Activated CD4-positive, alpha-beta T cell treated with anti-CD3 and anti-CD28 coated beads, Interleukin-2, amount 50 U/mL, for 48 hours (primary cell): ENCODE measurements at regions not wholly inside any gene's neighbourhood (a gene's known extent, or its start where the extent isn't known, plus 50 kb on each side); places are given as distances from the start of the nearest gene placed in this dataset.
"Not testable (repeated sequence)": the region's sequence is repeated elsewhere in the genome, so short reads cannot be mapped to it uniquely, and the experiment has no call there.

Experiments
- DNase-seq, 2 experiments: peaks; one replicate each; pipeline ENCODE4 v3.0.0-alpha.2; 2020

DNA sequence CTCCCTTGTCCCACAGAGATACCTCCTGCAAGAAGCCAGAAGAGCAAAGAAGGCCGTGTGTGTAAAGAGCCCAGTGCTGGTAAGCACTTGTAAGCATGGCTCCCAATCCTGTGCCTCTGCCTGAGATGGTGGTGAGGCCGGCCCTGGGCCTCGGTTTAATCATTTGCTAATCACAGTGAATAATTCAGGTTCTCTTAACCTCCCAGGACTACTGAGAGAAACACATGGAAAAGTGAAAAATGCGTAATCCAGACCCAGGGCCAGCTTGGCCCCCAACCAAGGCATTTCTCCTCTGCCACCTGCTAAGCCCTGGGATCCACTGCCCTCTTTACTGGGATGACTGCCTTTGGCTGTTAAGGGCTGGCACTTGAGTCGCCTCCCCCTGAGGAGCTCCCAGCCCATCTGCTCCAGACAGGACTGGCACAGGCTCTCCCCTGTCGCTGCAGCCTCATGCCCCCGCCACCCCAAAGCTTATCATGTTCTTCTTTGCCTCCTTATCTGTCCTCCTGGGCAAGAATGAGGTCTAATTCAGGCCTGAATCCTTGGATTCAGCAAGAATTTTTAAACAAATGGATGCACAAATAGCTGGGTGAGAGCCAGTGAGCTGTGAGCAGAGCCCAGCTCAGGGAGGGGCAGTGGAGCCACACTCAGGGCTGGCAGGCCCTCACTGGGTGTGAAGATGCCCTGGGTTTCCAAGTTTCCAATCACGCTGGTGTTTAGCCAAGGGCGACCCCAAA is 193.9 kb upstream of the HS6ST1 start:
- no peak for DNase-seq

DNA sequence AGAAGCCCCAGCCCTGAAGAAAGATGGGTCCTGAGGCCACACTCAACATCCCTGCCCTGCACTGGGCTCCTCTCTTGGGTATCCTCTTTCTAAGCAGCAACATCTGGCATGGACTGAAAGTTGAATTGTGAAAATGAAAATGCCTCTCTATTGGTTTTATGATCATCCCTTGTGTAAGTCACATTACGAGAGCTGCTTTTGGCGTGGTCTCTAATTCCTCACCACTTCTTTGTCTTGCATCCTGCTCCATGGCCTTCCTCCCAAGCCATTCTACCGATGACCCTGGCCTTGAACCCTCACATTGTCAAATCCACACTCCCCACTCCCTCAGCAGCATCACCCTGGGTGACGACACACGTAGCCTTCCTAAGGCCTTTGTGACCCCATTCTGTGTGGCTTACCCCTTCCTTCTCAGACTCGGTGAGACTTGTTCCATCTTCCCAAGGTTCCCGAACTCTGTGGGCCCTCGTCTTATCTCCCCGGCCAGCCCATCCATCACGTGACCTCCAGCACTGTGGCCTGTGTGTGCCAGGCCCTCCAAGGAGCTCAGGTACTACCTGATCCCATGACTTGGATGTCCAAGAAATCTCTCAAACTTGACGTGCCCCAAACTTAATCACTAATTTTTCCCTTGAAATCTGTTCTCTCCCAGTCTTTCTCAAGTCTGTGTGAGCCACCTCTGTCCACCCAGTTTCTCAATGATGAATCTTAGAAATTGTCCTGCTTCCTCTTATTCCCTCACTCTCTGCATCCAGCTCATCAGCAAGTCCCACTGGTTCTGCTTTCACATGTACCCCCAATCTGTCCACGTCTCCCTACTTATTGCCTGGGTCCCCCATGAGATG is 194.7 kb upstream of the HS6ST1 start:
- no peak for DNase-seq

DNA sequence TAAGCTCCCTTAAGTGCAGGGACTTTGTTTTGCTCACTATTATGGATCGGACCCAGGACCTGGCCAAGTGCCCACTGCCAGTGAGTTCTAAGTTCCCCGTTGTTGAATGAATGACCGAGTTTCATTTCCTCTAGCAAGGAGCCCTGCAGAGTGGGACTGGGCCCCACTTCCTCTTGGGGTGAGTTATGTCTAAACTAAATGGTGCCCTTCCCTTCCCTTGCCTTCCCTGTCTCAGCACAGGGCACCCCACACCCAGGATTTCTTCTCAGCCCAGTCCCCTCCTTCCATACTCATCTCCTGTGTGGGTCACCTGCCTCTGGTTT is 195.3 kb upstream of the HS6ST1 start:
- DNase-seq, result no peak

DNA sequence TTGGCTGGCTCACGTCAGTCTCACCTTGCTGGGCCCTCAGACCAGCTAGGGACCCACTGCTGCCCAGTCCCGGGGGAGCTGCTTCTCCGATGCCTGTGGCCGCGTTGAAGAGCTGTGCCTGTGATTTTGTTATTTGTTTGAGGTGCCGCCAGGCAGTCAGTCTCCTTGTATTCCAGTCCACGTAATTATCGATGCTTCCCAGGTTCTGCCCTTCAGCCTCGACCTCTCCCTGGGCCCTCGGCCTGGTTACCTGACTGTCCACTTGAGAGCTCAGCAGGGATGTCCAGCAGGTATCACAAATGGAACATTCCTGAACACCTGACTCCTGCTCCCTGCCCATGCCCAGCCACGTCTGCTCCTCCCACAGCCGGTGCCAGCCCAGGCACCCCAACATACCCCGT is 195.9 kb upstream of the HS6ST1 start:
- DNase-seq, result no peak

DNA sequence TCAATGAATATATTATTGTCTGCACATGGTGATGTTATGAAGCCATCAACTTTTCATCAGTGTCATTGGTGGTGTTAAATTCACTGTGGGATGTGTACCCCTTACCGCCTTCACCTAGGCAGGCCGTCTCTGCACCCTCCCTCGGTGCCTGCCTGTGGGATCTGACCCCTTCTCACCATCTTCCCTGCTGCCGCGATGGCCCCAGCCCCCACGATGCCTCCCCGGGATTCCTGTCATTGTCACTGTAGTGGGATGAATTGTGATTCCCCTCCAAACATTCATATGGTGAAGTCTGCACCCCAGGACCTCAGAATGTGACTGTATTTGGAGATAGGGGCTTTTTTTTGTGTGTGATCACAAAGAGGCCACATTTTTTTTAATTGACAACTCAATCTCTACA is 198.3 kb upstream of the HS6ST1 start:
- no peak for DNase-seq

DNA sequence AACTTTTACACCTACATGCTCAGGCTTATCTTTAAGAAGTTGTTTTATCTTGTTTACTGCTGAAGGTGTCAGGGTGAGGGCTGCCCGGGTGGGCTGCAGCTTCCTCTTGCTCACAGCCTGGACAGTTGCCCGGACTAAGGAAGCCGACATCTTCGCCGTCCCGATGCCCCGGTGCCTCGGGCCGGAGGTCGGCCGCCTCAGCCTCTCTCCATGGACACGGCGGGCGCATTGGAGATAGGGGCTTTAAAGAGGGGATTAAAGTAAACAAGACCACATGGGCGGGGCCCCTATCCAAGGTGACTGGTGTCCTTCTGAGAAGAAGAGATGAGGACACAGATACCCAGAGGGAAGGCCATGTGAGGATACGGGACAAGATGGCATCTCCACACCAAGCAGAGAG is 200.4 kb upstream of the HS6ST1 start:
- not testable (repeated sequence) for DNase-seq

DNA sequence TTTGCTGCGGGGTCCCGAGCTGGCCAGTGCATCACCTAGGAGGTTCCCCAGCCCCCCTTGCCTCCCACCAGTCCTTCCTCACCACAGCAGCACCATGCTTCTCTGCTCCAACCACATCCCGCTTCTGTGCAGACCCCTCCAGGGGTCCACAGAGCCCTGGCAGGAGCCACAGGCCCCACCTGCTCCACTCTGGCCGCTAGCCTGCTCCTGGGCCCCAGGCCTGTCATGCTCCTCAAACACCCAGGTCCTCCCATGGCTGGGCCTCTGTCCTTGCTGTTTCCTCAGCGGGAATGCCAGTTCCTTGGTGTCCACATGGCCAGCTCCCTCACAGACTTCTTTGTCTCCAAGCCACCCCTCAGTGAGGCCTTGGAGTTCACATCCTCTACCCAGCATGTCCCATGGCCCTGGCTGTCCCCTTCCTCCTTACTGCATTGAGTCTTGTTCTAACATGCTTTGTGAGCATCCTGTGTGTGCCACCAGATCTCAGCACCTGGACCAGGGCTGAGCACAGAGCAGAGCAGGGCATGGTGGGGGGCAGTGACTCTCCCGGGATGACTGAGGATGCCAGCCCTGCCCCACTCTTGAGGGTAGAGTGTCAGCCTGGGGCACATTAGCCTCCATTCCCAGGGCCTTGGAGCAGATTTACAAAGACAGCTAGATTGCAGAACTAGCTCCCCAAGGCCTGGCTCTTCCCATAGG is 201.0 kb upstream of the HS6ST1 start:
- DNase-seq, result no peak

DNA sequence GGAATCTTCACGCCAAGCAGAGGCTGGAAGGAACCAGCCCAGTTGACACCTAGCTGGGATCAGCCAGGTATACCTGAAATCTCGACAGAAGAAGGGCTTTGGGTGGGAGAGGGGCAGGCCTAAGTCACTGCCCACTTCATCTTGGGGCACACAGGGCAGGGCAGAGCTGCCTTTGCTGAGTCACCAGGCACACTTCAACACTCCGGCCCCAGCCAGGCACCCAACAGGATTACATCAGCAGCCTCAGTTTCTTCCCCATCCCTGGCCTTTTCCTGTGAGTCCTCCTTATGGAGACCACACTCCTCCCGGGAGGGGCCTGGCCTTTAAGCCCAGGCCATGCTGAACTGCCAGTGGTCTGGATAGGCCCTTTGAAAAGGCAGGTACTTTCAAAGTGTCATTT is 201.7 kb upstream of the HS6ST1 start:
- DNase-seq, result no peak

DNA sequence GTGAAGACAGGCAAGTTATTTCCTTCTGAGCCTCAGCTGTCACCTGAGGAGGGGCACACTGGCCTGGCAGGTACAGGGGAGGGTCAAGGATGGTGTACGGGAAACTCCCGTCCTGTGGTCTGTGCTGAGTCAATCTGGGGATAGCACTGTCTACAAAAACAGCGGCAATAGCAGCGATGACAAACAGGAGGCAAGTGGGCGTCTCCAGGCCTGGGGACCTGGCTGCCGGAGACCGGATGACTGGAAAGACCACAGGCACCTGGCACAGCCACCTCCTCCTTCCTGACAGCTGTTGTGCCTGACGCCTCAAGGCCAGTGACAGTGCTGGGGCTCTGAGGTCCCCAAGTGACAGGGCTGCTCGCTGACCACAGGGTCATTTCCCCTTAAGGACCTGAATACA is 202.1 kb upstream of the HS6ST1 start:
- DNase-seq, result peak; percentile 42 to 50

DNA sequence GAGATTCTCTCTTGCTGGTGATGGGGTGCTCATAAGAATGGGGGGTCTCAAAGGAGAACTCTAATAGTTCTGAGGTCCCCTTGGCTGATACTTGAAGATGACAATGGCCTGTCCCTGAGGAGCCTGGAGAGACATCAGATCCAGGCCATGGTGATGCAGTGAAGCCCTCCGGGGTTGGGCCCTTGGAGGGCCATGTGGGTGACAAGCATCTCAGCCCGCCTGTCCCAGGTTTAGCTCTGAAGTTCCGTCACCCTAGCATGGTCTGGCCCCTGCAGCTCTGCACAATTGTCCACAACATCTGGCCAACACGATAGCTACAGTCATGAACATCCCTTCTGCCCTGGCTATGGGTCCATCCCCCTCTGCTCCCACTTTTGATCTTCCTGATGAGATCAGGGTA is 202.8 kb upstream of the HS6ST1 start:
- DNase-seq, result no peak

DNA sequence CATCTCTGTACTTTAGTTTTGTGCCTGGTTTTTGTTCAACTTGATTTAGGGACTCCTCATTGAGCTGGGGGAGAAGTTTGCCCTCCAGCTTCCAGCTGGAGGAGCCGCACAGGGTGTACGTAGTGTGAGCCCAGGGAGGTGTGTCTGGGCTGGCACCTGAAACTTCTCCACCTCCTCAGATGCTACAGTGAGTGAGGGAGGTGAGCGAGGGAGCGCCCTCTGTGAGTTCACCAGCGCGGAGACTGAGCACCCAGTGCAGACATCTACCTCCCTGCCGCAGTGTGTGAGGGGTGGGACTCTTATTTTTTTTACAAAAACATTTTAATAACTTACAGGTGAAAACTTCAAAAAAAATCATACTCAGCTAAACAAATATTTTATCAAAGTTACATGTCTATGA is 204.2 kb upstream of the HS6ST1 start:
- no peak for DNase-seq

DNA sequence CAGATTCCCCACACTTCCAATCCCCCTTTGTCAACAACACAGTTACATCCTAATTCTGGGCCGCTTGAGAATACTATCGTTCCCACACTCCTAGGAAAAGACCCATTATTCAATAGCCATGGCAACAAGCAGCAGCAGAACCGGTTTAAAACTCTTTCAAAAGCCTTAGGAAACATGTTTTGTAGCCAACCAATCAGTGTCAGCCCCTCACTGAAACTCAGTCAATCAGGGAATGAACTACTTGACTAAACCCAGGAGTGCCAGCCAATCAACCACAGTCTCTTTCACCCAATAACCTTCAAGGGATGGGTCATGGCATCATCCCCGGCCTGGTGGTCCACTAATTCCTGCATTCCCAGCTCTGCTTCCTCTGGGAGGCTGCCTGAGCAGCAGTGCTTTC is 204.8 kb upstream of the HS6ST1 start:
- DNase-seq, result no peak

DNA sequence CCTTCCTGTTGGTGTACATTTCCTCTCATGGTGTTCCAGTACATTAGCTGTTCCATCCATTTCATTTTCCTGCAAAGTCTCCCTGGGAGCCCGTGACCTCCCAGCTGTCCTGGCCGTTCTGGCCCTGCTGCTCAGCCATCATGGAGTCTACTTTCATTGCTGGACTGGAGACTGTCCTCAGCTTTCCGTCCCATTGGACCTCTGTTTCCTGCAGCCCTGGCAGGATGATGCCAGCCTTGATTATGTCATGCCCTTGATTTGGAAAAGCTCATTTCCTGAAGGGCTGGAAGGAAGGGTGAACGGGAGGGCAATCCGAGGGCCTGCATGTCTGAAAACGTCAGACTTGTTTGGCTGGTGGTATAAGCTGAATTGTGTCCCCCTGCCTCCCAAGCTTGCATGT is 205.5 kb upstream of the HS6ST1 start:
- no peak for DNase-seq

DNA sequence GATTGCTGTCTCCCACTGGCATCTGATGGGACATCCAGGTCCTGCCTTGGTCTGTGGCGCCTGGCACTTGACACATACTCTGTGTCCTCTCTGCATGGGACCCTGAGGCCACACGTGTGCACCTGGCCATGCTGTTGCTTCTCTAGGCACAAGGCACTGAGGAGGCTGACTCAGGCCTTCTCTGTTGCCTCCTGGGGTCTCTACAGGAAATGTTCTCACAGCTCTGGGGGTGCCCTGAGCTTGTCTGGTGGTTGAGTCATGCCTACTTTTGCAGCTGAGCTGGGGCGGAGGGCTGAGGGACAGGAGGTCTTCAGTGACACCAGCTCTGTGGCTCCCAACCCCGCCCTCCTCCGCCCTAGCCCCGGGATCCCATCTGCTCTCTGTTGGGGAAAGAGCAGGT is 207.0 kb upstream of the HS6ST1 start:
- no peak for DNase-seq

DNA sequence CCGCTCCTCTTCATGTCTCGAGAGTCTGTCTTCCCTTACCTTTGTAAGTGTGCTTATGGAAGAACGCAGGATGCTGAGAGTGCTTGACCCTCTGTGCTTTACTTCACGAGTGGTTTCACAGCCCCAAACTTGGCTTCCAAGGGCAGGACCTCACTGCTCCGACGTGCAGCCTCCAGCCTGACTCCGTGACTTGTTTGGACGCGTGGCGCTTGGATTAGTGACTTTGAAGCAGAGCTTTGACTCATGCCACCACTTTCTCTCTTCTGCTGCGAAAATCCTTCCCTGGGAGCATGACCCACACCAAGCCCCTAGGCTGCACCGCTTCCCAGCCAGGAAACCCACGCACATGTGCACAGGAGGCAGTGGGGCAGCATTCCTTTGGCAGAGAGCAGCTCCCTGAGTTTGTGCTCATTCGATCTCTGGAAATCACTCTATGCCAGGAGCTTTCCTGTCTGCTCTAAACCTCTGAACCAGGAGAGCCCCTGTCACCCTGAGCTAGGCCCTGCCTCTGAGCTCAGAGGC is 207.8 kb upstream of the HS6ST1 start:
- DNase-seq, result no peak

DNA sequence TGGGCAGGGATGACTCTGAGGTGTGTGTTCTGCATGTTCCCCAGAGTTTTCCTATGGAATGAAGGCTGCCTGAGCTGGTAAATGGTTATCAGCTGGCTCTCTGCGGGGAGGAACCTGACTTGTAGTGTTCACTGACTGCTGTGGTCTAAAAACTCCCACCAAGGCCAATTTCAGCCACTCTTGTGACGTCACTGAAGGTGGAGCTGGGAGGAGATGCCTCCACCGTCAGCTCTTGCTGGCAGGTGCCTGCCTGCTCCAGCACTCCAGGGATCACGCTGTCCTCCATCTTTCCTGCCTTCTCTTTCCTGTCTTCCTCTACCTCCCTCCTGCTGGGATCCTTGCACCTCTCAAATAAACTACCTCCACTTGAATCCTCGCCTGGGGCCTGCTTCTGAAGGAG is 209.5 kb upstream of the HS6ST1 start:
- no peak for DNase-seq

DNA sequence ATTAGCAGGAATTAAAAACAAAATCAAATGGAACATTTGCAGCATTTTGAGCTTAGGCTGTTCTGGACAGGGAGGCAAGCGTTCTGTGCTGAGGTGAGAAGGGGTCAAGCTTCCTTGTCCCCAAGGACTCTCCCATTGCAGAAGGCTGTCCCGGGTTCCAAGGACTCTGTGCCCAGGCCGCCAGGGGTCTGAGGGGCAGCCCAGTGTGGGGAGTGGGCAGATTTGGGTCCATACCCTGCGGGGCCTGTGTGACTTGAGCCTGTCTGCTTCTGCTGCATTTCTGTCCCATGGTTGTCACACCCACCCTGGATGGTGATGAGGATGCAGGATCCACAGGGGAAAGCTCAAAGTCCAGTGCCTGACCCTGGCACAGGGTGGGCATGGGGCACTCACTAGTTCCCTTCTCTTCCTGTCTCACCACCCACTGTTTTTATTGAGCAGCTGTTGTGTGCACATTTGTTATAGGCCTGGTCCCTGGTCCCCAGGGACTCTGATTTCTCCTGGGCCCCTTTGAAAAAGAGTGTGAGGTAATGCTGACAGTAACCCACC is 211.4 kb upstream of the HS6ST1 start:
- no peak for DNase-seq

DNA sequence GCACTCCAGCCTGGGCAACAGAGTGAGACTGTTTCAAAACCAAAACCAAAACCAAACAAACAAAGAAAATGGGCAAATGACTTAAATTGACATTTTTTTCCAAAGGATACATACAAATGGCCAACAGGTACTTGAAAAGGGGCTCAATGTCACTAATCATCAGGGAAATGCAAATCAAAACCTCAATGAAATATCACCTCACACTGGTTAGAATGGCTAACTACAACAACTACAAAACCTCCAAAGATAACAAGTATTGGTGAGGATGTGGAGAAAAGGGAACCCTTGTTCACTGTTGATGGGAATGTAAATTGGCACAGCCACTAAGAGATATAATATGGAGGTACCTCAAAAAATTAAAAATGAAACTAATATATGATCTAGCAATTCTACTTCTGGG is 213.2 kb upstream of the HS6ST1 start:
- DNase-seq, result no peak

DNA sequence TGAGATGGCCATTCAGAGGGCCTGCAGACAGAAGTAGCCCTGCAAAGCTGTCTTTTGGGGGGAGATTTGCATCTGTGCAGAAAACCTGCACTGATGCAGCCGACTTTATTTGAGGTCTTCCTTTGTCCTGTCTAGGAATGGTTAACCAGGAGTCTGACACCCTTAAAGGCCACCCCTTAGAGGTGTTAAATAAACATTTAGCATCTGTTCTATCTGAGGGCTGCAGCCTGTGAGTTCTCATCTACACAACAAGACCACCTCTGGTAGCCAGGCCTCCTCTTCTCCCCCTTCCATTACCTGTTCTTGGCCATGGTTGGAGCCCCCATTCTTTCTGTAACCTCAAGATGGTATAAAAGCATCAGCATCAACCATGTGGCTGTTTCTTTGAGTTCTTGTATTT is 214.4 kb upstream of the HS6ST1 start:
- no peak for DNase-seq

DNA sequence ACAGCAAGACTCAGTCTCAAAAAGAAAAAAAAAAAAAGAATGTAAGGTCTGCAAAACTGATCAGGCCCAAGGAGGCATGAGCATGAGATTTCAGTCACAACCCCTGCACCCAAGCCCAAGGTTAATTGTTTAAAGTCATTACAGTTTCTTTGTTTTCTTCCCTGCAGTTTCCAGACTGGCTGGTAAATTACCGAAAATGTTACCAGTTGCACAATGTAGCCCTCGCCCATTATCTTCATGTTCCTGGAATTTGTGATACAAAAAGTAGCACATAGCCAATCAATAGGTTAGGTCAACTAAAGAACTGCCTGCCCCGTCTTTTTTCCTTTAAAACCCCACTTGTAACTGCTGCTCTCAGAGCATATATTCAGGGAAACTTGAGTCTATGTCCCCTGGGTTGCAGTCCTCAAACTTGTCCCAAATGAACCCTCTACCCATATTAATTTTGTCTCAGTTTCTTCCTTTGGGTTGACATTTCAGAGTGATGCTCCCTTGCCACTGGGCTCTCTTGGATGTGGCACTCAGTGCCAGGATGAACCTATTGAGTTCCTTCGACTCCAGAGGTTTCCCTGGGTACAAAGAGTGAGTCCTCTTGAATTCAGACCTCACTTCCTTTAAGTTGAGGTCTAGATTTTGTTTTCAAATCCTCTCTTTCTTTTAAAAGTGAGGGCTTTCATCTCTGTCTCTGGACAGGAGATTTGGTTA is 216.2 kb upstream of the HS6ST1 start:
- DNase-seq, result no peak

DNA sequence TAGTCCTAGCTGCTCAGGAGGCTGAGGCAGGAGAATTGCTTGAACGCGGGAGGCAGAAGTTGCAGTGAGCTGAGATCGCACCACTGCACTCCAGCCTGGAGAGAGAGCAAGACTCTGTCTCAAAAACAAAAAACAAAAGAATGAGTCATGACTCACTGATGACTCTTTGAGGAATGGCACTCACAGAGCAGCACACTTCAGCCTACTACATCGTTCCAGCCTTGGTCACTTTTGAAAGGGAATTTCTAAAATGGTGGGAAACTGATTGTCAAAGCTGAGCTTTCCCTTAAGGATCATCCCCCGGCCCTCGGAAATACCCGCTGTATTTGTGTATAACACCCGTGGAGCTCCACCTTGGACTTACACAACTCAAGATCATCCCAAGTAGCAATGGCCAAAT is 217.3 kb upstream of the HS6ST1 start:
- no peak for DNase-seq

DNA sequence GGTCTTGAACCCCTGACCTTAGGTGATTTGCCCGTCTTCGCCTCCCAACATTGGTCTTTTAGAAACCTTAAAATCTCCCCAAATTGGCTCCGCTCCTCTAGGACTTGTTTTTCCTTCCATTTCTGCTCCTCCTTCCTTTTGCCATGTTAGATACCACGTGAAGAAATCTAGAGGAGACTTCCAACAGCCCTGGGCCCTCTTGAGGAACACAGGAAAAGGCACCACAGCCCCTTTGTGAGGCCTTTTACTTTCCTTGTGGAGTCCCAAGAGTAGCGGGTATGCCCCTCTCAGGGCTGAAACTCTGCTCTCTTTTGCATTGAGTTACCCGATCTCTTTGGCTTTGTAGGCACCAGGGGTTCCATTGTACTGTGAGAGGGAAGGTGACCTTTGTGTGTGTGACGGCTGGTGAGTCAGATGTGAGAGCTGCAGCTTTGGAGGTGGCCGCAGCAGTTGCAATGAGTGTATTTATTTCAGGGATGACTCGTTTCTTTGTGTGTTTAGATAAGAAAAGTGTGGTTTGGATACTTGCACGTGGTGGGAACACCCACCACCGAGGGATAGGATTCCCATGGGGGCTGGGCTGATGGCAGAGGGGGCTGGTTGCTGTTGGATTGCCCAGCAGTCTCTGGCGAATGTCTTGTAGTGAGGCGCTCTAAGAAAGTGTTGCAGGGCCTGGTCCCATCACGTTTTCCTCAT is 218.4 kb upstream of the HS6ST1 start:
- DNase-seq, result peak in 1 of 2 experiments; percentile 12
